MG63 (cell line): ENCODE measurements at regions not wholly inside any gene's neighbourhood (a gene's known extent, or its start where the extent isn't known, plus 50 kb on each side); places are given as distances from the start of the nearest gene placed in this dataset.
A peak's percentile ranks its signal among the peaks of the same experiment; 100 is the strongest.
"Not testable (repeated sequence)": the region's sequence is repeated elsewhere in the genome, so short reads cannot be mapped to it uniquely, and the experiment has no call there.

Source experiments
- DNase-seq: peaks from one replicate; pipeline ENCODE4 v3.0.0-alpha.2; 2020
- H3K27me3 ChIP-seq: fragments of 250-450 bp; sonication (Bioruptor Pico); 2 replicates; pipeline ENCODE4 v1.5.1; 2020; ENCODE audit warnings: mild to moderate bottlenecking, moderate library complexity
- H3K36me3 ChIP-seq: fragments of 250-450 bp; sonication (Bioruptor Pico); 2 replicates; pipeline ENCODE4 v1.5.1; 2020; ENCODE audit warnings: mild to moderate bottlenecking, moderate library complexity
- H3K4me3 ChIP-seq: fragments of 250-450 bp; sonication (Bioruptor Pico); 2 replicates; pipeline ENCODE4 v1.5.1; 2020; ENCODE audit warnings: mild to moderate bottlenecking, moderate library complexity
- H3K9me3 ChIP-seq: fragments of 250-450 bp; sonication (Bioruptor Pico); 2 replicates; pipeline ENCODE4 v1.5.1; 2020; ENCODE audit warnings: mild to moderate bottlenecking, moderate library complexity

- Histone ChIP-seq H3K27me3 (no peaks in the 10 kb centered on the region), H3K9me3 (no peaks in the 10 kb centered on the region)
- no peak for DNase-seq
Measured at GRCh38 chr11:114794048-114794684, 115.8 kb downstream of the NXPE2 start.

GRCh38 chr11:114796954-114797721 lies 118.8 kb downstream of the NXPE2 start:
- H3K4me3 ChIP-seq = no peak overlapping the region
- H3K36me3 ChIP-seq = no peaks in the 10 kb centered on the region
- H3K9me3 ChIP-seq = no peaks in the 10 kb centered on the region
- no peaks in the 10 kb centered on the region for H3K27me3 ChIP-seq
- peak; percentile 35 for DNase-seq

More at GRCh38 chr11:114794048-114794684, 115.8 kb downstream of the NXPE2 start:
- Histone ChIP-seq H3K36me3 (no peaks in the 10 kb centered on the region), H3K4me3 (no peak overlapping the region)

- H3K36me3 ChIP-seq = no peaks in the 10 kb centered on the region
- no peak for DNase-seq
- H3K27me3 ChIP-seq = no peaks in the 10 kb centered on the region
- H3K4me3 ChIP-seq = no peak overlapping the region
- no peaks in the 10 kb centered on the region for H3K9me3 ChIP-seq
Measured at GRCh38 chr11:114799476-114799875, 121.1 kb downstream of the NXPE2 start.

- DNase-seq = no peak
- H3K36me3 ChIP-seq = no peaks in the 10 kb centered on the region
- no peak overlapping the region for H3K4me3 ChIP-seq
- H3K27me3 ChIP-seq = no peaks in the 10 kb centered on the region
- H3K9me3 ChIP-seq = no peaks in the 10 kb centered on the region
Measured at GRCh38 chr11:114801773-114802172, 123.4 kb downstream of the NXPE2 start.

- Histone ChIP-seq H3K27me3 (no peaks in the 10 kb centered on the region), H3K4me3 (no peak overlapping the region), H3K36me3 (no peaks in the 10 kb centered on the region), H3K9me3 (no peaks in the 10 kb centered on the region)
- no peak for DNase-seq
Measured at GRCh38 chr11:114802878-114803277, 124.6 kb downstream of the NXPE2 start.

GRCh38 chr11:114805431-114805830 lies 127.1 kb downstream of the NXPE2 start:
- H3K9me3 ChIP-seq, DNase-seq, H3K27me3 ChIP-seq, H3K36me3 ChIP-seq, H3K4me3 ChIP-seq: not testable (repeated sequence)

- no peak for DNase-seq
- Histone ChIP-seq H3K4me3 (no peak overlapping the region), H3K9me3 (no peaks in the 10 kb centered on the region), H3K36me3 (no peaks in the 10 kb centered on the region), H3K27me3 (no peaks in the 10 kb centered on the region)
Measured at GRCh38 chr11:114811971-114812370, 133.6 kb downstream of the NXPE2 start.

- Histone ChIP-seq H3K36me3 (no peaks in the 10 kb centered on the region), H3K9me3 (no peaks in the 10 kb centered on the region), H3K4me3 (no peak overlapping the region), H3K27me3 (no peaks in the 10 kb centered on the region)
- no peak for DNase-seq
Measured at GRCh38 chr11:114812733-114813132, 134.4 kb downstream of the NXPE2 start.

- no peaks in the 10 kb centered on the region for H3K9me3 ChIP-seq
- H3K36me3 ChIP-seq = no peaks in the 10 kb centered on the region
- DNase-seq = no peak
- H3K4me3 ChIP-seq = no peak overlapping the region
- no peaks in the 10 kb centered on the region for H3K27me3 ChIP-seq
Measured at GRCh38 chr11:114813189-114813718, 134.9 kb downstream of the NXPE2 start.

GRCh38 chr11:114815176-114815575 lies 136.8 kb downstream of the NXPE2 start:
- H3K36me3 ChIP-seq = no peaks in the 10 kb centered on the region
- H3K4me3 ChIP-seq = no peak overlapping the region
- H3K9me3 ChIP-seq = no peaks in the 10 kb centered on the region
- no peak for DNase-seq
- H3K27me3 ChIP-seq = no peaks in the 10 kb centered on the region

- no peak overlapping the region for H3K4me3 ChIP-seq
- H3K36me3 ChIP-seq = no peaks in the 10 kb centered on the region
- no peak for DNase-seq
- no peaks in the 10 kb centered on the region for H3K9me3 ChIP-seq
- H3K27me3 ChIP-seq = no peaks in the 10 kb centered on the region
Measured at GRCh38 chr11:114815761-114816160, 137.4 kb downstream of the NXPE2 start.

- no peaks in the 10 kb centered on the region for H3K9me3 ChIP-seq
- H3K36me3 ChIP-seq = no peaks in the 10 kb centered on the region
- DNase-seq = no peak
- H3K27me3 ChIP-seq = no peaks in the 10 kb centered on the region
- no peak overlapping the region for H3K4me3 ChIP-seq
Measured at GRCh38 chr11:114816791-114817190, 138.5 kb downstream of the NXPE2 start.

GRCh38 chr11:114818382-114818781 lies 140.1 kb downstream of the NXPE2 start:
- no peak for DNase-seq
- Histone ChIP-seq H3K27me3 (no peaks in the 10 kb centered on the region), H3K36me3 (no peaks in the 10 kb centered on the region), H3K4me3 (no peak overlapping the region), H3K9me3 (no peaks in the 10 kb centered on the region)

- peak; percentile 25 for DNase-seq
- H3K9me3 ChIP-seq = no peaks in the 10 kb centered on the region
- no peak overlapping the region for H3K4me3 ChIP-seq
- H3K27me3 ChIP-seq = no peaks in the 10 kb centered on the region
- H3K36me3 ChIP-seq = no peaks in the 10 kb centered on the region
Measured at GRCh38 chr11:114819028-114819427, 140.7 kb downstream of the NXPE2 start.

GRCh38 chr11:114820621-114821020 lies 142.3 kb downstream of the NXPE2 start:
- H3K4me3 ChIP-seq = no peak overlapping the region
- H3K27me3 ChIP-seq = no peaks in the 10 kb centered on the region
- no peaks in the 10 kb centered on the region for H3K9me3 ChIP-seq
- DNase-seq = no peak
- no peaks in the 10 kb centered on the region for H3K36me3 ChIP-seq

- Histone ChIP-seq H3K4me3 (no peak overlapping the region), H3K9me3 (no peaks in the 10 kb centered on the region), H3K36me3 (no peaks in the 10 kb centered on the region), H3K27me3 (no peaks in the 10 kb centered on the region)
- DNase-seq = peak; percentile 57
Measured at GRCh38 chr11:114821621-114822412, 143.5 kb downstream of the NXPE2 start.

- no peaks in the 10 kb centered on the region for H3K27me3 ChIP-seq
- no peak overlapping the region for H3K4me3 ChIP-seq
- no peaks in the 10 kb centered on the region for H3K9me3 ChIP-seq
- no peak for DNase-seq
- no peaks in the 10 kb centered on the region for H3K36me3 ChIP-seq
Measured at GRCh38 chr11:114826910-114827442, 148.6 kb downstream of the NXPE2 start.
